Activated effector memory CD4-positive, alpha-beta T cell treated with anti-CD3 and anti-CD28 coated beads, Interleukin-2, amount 50 U/mL, for 16 hours (primary cell): ENCODE measurements at regions not wholly inside any gene's neighbourhood (a gene's known extent, or its start where the extent isn't known, plus 50 kb on each side); places are given as distances from the start of the nearest gene placed in this dataset.
"Not testable (repeated sequence)": the region's sequence is repeated elsewhere in the genome, so short reads cannot be mapped to it uniquely, and the experiment has no call there.

ENCODE experiments used
- DNase-seq: peaks from one replicate; pipeline ENCODE4 v3.0.0-alpha.2; 2020

GRCh38 chr2:84131278-84131830, 327.7 kb downstream of the SUCLG1 start:
- no peak for DNase-seq

DNA sequence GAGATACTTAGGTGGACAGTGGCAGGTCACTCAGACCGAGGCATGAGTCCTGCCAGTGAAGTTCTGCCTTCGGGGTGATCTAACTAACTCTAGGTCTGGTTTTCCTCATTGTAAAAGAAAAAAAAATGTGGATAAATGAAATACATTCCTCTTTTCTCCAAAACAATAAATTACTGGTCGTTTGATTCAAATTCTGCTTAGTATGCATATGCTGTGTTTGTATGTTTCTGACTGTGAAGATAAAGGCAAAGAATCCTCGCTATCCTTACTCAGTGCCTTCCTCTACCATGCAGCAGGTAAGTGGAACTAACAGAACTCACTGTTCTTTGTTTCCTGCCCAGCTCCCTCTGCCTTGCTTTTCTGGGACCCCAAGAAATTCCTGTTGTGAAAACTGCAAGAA, 330.1 kb downstream of the SUCLG1 start:
- DNase-seq: no peak

DNA sequence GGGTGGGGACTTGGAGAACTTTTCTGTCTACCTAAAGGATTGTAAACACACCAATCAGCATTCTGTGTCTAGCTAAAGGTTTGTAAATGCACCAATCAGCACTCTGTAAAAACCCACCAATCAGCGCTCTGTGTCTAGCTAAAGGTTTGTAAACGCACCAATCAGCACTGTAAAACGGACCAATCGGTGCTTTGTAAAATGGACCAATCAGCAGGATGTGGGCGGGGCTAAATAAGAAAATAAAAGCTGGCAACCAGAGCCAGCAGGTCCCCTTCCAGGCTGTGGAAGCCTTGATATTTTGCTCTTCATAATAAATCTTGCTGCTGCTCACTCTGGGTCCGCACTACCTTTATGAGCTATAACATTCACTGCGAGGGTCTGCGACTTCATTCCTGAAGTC, 331.3 kb downstream of the SUCLG1 start:
- not testable (repeated sequence) for DNase-seq

DNA sequence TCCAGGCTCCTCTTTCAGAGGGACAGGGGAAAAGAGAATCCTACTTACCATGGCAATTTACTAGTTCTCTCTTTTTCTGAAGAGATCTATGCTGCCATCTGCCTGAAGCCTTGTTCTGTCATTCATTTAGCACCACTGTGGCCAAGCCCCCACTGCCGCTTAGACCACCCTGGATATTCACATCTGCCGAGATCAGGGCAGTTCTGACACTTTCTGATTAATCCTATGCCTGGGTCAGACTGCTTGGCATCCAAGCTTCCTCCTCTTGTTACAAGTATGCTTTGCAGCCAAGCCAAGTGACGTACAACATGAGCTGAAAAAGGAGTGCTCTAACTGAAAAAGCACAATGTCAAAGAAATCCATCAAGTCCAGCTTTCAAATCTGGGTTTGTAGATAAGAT, 332.6 kb downstream of the SUCLG1 start:
- DNase-seq: no peak

- DNase-seq: no peak
These were observed 333.0 kb downstream of the SUCLG1 start for GRCh38 chr2:84126084-84126483.

DNA sequence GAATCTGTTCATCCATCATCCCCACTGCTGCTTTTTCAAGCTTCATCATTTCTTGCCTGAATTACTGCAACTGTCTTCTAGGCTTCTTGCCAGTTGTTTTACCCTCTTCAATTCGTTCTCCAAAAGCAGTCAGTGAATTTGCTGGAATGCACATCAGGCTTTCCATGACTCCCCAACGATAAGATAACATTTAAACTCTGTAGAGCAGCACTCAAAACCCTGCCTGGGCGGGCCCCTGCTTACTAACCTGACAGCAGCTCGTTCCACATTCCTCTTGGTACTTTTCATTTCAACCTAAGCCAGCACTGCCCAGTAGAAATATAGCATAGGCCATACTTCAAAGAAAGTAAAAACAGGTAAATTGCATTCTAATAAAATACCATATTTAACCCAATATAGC, 342.9 kb downstream of the SUCLG1 start:
- DNase-seq: no peak

GRCh38 chr2:84115173-84115857, 343.8 kb downstream of the SUCLG1 start:
- no peak for DNase-seq

- not testable (repeated sequence) for DNase-seq
These were observed 355.1 kb downstream of the SUCLG1 start for GRCh38 chr2:84103816-84104527.

GRCh38 chr2:84102274-84102673, 356.8 kb downstream of the SUCLG1 start:
- DNase-seq: no peak

- DNase-seq: no peak
These were observed 370.4 kb downstream of the SUCLG1 start for GRCh38 chr2:84088656-84089055.

GRCh38 chr2:84085562-84085961, 373.5 kb downstream of the SUCLG1 start:
- DNase-seq: no peak

GRCh38 chr2:84084856-84085255, 374.2 kb downstream of the SUCLG1 start:
- no peak for DNase-seq

DNA sequence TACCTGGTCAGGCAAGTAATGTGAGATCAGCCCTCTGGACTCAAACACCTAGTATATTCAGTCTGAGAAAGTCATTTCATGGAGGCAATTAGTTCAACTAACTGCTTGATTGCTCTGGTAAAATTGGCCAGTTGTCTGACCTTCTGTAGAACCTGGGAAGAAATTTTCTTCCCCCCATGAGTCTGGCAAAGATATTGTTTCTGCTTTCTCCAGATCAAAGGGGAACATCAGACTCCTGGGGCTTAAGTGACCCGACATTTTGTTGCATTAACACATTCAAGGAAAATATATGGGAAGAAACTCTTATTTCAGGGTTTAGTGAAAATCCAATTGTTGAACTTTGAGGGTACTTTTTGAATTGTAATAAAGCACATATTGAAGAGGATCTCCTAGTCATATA, 375.1 kb downstream of the SUCLG1 start:
- no peak for DNase-seq

GRCh38 chr2:84078471-84078870, 380.6 kb downstream of the SUCLG1 start:
- DNase-seq: no peak

DNA sequence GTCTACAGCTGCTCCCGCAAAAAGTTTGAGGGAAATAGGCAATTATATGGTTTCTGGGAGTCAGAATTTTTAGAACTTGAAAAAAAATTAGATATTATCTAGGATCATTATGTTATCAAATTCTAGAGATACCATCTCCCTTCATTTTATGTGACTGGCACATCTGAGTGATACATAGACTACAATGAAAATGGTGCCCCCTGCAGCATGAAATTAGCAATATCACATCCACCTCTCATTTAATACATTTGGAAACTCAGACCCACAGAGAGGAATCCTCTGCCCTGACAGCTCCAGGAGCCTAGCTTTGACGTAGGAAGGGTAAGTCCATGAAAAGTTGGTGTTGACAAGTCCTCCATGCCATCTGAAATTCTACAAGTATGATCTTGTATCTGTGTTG, 381.6 kb downstream of the SUCLG1 start:
- no peak for DNase-seq

- DNase-seq: no peak
These were observed 388.0 kb downstream of the SUCLG1 start for GRCh38 chr2:84071050-84071449.

GRCh38 chr2:84065857-84066256, 393.2 kb downstream of the SUCLG1 start:
- DNase-seq: no peak

DNA sequence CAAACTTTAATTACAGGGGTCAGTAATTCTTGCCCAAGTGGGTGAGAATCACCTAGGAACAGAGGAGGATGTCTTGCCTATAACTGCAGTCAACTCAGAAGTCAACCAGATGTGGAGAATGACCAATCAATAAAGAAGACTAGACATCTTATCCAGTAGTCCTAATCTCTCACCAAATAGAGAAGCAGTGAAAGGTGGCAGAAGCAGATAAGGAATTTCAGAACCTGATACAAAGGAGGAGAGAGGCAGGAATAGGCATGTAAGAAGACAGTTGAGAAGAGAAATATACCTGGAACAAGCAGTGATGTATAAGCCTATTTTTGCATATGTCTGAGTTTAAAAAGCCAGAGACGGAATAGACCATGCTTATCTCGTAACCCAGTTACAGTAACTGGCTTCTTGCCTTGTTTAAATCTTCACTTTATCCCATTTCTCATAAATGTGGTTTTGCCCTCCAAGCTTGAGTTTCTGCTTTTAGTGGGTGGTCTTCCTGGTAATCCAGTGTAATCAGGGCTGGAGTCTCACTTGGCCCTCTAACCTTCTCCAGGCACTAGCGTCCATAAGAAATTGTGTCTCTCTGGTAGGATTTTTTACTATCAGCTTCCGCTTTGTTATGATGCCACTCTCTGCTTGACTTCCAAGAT, 401.0 kb downstream of the SUCLG1 start:
- DNase-seq: no peak

DNA sequence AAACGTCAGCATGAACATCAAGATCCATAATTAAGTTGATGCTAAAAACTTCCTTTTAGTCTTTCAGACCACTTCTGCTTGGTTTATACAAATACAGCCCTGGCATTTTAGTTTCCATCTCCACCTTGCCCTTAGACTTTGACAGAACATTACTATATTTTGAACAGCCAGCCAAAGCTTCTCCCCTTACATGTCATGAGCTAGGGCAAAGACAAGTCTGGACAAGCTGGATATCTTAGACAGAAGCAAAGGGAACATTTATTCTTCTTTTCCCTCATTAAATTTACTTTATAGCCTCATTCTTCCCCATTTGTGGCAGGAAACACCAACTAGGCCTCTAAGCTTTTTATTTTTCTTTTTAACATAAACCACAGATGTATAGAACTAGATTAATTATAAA, 403.3 kb downstream of the SUCLG1 start:
- no peak for DNase-seq

DNA sequence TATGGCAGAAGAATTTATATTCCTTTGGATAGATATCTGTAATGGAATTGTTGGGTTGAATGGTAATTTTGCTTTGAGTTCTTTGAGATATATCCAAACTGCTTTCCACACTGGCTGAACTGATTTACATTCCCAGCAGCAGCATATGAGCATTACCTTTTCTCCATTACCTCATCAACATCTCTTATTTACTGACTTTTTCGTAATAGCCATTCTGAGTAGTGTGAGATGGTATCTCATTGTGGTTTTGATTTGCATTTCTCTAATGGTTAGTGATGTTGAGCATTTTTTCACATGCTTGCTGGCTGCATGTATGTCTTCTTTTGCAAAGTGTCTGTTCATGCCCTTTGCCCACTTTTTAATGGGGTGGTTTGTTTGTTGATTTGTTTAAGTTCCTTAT, 404.5 kb downstream of the SUCLG1 start:
- not testable (repeated sequence) for DNase-seq

DNA sequence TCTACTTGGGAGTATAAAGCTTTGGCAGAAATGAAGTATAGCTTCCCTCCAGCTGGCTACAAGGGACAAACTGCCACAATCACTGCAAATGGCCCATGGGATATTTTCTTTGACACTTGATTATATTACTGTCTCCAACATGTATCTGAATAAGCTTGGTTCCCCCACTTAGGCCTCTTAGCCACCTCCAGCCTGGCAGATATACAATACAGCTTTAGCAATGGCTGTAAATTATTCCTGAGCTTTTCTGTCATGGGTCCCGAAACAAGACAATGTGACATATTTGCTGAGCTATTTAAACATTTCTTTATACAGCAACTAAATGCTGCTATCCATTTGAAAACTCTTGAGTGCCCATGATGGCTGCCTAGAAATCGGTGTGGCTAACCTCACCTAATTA, 406.2 kb downstream of the SUCLG1 start:
- no peak for DNase-seq

DNA sequence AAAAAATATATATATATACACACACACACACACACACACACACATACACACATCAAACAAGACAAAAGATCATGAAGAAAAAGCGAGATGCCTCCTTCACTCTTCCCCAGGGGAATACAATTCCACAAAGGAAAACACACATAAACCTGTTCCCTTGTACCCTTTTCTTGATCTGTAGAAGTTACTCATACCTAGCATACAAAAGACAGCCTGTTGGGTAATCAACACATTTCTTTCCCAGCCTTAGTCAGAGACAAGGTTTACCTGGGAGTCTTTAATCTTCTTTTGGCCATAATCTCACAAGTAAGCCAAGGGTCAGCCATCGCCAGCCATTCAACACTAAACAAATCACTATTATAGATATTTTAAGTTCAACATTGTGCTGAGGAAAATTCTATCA, 407.0 kb downstream of the SUCLG1 start:
- no peak for DNase-seq

DNA sequence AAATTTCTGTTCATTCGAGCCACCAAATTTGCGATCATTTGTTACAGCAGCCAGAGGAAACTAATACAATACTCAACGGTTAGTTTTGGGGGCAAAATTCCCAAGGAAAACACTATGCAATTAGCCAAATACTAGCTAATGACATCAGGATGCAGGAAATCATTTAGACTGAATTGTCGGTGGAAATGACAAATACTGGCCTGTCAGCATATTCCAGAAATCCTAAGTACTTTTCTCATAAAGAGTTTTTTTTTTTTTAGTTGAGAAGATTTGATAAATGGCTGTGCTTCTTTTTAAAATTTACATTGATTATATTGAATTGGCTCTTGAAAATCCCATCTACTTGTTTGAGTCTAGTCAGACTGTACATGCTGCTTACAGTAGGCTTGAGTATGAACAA, 410.1 kb downstream of the SUCLG1 start:
- DNase-seq: no peak

GRCh38 chr2:84041506-84041905, 417.6 kb downstream of the SUCLG1 start:
- no peak for DNase-seq
